Mesenteric fat pad (tissue), 1 donor: ENCODE measurements at regions not wholly inside any gene's neighbourhood (a gene's known extent, or its start where the extent isn't known, plus 50 kb on each side); places are given as distances from the start of the nearest gene placed in this dataset.

Experiments used
- DNase-seq: peaks from one replicate; pipeline ENCODE4 v3.0.0-alpha.2; 2020; ENCODE audit warnings: low spot score
- donor health status: DM: yes; HTN: yes; CAD: no.

DNA sequence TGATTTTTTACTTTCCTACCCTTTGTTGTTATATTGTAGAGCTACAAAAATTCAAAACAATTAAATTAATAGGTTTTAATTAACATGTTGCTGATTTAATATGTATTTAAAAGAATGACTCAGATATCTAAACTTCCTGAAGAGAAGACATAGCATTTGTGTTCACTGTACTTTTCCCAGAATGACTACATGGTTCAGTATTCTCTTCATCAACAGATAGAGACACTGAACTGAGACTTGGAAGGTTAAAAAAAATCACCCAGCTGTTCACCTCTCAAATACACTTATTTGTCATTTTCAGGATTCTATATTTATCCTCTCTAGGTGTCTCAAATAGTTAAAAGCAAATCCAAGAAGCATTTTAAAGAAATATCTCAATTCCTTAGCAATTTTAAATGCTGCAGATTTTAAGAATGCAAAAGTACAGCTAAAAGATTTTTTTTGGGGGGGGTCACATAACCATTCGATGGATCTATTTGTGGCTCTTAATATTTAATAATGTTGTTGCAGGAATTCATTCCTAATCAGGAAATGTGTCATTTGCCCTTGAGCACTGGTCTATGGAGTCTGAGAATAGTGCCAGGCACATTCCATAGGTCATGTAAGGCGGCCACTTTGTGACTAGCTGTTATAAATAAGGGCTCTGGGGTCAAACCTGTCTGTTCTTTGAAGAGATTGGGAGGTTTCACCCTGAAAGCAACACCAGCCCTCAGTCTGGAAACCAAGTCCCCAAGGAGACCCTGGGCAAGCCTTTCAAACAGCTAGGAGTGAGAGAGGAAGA, 463.1 kb downstream of the NR2F1-AS1 start:
- DNase-seq = no peak

DNA sequence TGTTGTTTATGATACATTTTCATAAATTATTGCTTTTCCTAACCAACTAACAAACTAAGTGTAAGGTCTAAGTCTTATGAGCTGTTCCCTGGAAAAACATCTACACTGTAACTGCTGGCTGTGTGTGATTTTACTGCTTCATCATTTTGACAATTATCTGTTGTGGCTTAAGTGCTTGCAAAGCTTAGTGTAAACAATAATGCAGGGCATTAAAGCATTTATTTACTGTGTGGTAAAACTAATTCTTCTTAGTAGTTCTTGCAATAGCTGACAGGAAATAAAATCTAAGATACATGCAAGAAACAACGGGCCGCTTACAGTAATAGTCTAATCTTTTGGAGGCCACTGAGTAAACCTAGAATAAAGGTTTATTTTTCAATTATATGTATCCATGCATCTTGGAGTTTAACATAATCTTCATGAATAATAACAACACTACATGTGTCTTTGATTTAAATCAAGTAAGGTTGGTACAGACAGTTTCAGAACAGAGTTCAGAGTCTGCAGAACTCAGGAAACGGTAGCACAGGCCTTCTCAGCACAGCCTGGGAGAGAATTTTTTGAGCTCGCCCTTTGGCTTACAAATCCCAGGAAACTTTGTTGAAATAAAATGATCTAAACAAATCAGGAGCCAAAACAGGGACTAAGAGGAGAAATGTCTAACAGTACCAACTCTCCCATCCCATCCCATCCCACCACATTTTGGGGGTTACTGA, 473.1 kb downstream of the NR2F1-AS1 start:
- no peak for DNase-seq

DNA sequence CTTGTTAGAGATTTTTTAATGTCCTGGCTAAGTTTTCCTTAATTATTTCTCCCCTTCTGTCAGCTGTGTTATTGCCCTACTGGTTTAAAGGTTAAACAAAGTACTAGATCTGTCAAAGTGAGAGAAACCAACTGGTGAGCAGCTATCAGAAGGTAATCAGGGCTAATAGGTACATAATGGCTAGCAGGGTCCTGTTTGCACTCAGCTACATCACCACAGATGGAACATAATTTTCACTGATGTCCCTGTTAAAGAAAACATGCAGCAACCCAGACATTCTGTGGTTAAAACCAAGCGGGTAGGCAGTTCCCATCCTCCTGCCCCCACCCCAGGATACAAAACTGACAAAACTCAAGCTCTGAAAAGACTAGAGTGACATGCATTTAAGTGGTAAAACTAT, 473.9 kb downstream of the NR2F1-AS1 start:
- DNase-seq = no peak

DNA sequence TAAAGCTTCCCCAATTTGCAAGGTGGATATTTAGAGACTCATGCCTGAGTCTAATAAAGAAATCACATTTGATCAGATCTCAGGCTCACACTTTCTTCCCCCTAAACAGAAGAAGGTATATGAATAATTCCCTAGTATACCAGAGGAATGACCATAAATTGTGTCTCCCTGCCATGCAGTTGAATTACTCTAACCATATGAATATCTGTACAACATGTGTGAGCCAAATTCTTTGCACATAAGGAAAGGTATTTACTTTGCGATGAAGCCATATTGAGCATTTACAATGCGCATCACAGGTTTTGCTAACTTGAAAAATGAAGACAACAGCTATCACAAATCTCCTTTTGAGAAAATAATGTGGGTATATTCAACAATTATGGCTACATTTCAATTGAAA, 479.4 kb downstream of the NR2F1-AS1 start:
- DNase-seq = no peak

DNA sequence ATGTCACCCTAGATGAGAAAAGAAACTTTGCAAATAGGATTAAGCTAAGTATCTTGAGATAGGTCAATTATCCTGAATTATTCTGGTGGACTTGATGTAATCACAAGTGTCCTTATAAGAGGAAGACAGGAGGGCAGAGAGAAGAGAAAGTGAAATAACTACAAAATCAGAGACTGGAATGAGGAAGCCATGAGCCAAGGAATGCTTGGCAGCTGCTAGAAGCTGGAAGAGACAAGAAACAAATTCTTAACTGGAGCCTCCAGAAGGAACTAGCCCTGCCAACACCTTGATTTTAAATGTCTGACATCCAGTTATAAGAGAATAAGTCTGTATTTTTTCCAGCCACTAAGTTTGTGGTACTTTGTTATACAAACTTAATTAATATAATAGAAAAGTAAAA, 480.0 kb downstream of the NR2F1-AS1 start:
- DNase-seq = no peak

DNA sequence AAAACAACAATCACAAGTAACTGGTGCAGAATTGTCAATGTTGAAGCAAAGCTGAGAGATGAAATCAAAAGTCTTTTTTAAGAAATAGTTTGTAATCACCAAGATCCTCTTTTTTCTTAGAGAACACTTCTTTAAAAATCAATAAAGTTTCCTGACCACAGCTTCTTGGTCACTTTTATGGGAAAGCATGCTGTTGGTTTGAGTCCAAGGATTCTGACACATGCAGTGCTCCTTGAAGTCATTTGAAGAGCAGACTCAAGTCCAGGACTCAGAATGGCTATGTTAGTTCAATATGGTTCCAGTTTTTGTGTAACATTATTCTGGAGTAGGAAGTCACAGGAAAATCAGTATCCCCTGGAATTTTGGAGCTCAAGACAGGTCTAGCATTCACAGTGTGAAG, 480.6 kb downstream of the NR2F1-AS1 start:
- no peak for DNase-seq

DNA sequence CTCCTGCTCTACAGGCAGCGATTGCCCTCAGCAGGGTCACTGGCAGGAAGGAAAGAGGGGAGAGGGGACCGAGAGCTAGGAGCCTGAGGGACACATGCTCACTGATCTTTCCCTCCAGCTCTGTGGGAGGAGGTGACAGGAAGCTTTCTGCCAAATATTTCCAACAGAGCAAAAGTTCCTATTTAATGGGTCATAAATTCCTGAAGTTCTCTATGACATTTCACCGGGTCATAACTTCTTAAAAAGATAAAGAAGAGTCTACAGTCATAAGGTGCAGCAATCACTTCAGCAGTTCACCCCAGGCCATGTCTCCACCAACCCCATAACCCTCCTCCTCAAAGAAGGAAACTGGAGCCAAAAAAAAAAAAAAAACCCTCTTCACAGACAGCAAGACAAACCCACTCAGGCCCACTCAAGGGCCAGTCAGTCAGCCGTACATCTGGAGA, 481.1 kb downstream of the NR2F1-AS1 start:
- DNase-seq = no peak

DNA sequence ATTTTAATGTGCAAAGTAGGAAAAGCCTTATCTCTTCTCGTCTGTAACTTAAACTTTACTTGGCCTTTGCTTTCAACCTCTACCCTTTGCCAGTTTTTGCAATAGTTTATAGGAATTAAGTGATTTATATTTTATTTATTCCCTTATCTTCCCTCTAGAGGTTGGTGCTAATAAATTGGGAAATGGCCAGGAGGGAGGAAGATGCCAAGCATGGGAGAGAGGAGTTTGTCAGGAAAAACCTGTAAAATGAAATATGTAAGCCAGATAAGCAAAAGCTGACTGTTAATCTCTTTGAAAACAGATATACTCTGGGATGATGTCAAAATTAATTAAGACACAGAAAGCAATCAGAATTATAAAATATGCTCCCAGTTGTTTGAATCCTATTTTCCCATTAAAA, 484.5 kb downstream of the NR2F1-AS1 start:
- DNase-seq = no peak

DNA sequence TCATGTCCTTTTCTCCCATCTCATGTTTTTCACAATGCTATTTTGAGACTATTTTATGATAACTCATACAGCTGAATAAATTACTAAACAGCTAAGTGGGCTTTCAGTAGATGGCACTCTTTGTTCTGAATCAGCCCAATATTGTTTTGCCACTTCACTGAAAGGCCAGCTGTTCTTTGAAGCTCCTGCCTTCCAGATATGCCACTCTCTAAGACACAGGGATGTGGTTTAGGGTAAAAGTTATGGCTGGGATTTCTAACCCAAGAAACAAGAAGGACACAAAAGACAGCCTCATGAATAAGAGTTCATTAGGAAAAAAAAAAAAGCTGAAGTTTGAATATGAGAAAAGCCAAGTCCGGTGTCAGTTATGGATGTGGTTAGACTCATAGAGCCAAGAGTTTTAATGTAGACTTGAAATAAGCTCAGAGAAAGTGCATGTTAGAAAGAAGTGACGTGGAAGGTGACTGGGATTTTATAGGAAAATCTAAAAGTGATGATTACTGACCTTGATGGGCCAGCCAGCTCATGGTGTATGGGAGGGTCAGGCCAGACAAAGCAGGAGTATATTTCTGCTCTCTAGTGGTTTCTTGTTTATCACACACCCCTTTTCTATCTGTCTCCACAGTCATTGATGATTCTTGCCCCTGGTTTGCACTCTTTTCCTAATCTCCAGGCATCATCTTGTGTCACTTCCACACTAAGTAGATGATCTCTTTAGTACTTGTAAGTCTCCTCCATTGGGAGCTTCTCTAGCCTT, 488.5 kb downstream of the NR2F1-AS1 start:
- no peak for DNase-seq

DNA sequence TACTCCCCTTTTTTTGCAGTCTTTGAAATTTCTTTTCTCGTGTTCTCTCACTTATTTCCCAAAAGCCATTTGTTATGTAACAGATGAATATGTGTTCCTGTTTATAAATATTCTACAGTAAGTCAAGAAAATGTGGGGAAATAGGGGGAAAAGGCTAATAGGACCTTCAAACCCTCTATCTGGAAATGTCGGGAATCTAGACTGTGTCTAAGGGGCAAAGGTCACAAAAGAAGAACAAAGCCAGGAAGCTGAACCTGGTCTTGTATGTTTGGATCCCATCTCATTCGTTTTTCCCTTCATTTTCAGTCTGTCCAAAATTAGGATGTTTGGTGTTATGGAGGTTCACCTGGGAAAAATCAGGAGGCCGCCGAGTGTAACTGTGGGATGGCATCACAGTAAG, 490.3 kb downstream of the NR2F1-AS1 start:
- no peak for DNase-seq

DNA sequence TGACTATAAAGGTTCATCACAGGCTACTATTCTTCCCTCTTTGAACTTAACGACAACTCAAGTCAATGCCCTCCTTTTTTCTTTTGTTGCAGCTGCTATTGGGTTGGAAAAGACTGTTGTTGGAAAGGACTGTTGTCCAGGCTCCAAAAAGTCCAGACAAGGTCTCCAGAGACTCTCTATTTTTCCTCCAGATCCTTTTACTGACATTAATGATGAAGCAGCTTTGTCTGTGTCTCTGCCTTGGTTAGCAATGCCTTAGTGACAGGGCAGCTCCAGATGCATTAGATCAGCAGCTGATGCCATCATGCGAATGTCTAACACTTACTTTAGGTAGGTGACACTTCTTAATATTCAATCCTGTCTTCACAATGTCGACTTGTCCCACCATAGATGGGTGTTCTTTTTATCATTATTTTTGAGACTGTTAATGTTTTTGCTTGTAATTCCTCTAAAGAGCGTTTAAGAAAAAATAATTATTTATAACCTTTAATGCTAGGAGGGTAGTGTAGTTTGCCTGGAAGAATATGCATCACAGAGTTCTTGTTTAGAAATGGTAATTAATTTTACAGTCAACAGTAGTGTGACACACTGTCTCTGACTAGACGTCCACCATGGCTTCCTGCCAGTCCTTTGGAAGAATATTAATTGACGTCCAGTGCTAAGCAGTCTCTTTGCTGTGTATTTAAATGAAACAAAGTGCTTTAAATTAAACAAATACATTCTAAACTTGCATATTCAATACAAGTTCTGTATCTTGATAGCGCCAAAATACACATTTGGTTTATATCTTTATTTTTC, 492.2 kb downstream of the NR2F1-AS1 start:
- DNase-seq = no peak

DNA sequence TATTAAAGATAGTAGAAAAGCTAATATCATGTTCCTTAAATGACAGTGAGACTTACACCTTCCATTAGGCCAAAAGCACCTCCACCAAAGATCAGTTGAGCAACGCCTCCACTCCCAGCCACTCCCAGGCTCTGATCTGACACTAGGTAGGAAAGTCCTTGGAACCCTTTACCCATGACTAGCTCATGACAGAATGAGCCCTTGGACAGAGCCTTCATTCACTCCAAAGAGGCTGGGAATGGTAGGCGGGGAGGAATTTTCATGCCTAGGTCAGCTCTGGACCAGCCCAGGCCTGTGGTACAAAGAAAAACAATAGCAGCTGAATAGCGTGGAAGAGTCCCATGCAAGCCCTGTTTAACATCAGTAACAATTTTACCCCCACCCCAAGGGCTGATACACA, 493.7 kb downstream of the NR2F1-AS1 start:
- no peak for DNase-seq

DNA sequence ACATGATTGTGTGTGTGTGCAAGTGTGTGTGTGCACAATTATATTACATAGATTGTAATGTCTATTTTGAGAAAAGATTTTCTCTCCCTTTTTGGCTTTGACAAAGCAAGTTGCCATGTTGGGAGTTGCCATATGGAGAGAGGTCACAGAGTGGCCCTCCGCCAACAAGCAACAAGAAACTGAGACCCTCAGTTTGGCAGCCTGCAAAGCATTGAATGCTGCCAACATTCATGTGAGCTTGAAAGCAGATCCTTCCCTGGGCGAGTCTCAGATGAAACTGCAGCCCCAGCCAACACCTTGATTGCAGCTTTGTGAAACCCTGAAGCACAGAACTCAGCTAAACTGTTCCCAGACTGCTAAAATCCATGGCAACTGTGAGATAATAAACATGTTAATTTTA, 498.0 kb downstream of the NR2F1-AS1 start:
- DNase-seq = no peak

DNA sequence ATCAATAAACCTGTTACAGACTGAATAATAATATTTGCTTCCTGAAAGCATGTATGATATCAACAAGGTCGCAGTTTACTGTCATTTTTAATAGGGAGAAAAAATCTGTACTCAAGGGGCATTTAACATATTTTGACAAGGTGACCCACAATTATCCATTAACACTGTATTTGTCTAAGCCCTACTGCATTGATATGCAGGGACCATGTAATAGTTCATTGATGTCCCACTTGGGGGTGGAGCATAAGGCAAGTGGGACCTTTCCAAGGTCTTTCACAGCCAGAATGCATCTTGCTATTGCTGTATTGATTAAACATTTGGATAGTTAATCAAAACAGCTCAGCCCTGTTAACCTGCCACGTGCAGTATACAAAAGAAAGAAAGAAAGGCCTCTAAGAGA, 502.0 kb downstream of the NR2F1-AS1 start:
- DNase-seq = no peak

DNA sequence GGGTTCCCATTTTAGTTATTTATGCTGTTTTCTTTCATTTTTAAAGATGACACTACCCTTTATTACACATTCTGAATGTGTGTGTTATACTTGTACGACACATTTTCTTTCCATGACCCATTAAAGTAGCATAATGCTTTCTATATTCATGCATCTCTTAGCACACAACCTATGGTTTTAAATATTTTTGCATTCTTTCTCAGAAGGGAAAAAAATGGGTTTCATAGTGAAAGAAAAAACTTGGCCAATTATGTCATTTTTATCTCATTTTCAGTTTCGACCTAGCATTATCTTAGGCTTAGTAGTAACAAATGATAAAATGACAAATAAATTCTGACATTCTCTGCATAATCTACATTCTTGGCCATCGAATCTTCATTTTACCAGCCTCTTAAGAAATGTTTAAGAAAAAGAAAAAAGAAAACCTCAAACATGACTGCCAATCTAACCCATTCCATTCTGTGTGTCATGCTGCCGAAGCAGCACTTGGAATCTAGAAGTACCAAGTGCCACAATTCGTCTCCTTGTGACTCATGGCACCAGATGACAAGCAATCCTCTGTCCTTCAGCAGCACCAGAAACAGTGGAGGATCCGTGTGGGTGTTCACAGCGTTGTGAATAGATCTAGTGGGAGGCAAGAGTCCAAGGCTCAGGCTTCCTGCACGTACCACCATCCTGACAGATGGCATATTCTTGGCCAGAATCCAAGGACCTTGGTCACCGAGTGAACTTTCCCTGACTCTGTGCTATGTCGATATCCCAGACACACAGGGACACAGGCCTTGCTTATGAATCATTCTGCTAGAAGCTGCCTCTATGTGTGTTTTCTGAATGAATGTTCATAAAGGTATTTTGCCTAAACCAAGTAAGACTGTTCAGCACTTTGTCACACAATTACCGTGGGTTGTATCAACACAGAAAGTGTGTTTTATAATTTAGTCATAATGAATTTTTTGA, 502.7 kb downstream of the NR2F1-AS1 start:
- DNase-seq = no peak

DNA sequence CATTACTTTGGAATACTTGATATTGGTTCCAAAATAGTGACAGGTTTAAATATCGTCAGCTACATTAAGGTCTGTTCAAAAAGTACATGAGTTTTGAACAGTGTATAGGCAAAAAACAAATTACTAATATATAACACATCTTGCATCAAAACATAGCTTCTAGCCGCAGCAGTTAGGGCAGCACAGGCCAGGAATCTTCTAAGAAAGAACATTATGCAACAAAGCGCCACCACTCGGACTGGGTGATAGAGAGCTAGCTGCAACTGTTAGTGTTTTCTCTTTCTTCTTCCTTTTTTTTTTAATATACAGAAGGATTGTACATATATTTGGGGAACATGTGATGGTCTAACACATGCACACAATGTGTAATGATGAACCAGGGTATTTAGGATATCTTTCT, 504.5 kb downstream of the NR2F1-AS1 start:
- no peak for DNase-seq

DNA sequence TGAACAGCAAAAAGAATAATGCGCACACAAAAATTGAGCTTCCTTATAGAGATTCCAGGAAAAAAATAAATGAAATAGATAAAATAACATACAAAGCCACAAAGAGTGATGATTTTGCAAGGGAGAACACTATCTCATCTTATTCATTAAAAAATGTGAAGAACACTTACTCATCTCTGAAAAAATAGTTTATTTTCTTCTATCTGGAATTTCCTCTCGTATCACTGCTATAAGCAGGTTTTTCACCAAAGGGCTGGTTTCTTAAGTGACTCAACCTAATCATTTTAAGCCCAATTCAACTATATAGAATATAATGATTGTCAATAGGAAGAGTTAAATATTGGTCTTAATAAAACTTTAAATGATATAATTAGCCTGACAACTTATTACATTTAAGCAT, 504.9 kb downstream of the NR2F1-AS1 start:
- DNase-seq = no peak

DNA sequence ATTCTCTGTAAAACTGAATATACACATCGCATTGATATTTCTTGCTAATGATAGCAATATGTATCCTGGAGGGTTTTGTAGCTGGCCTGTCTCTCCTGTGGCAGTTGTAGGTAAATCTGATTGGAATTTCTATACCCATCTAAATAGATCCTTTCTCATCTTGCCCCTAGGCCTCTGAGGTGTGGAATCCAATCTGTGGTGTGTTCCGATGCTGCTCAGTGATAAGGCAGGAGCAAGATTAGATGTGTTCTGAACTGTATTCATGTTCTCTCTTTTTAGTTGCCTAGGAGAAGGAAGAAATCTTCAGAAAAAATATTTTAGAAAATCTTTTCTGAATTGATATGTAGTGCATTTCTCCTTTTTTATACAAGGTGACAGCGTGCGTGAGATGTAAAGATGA, 507.5 kb downstream of the NR2F1-AS1 start:
- no peak for DNase-seq

DNA sequence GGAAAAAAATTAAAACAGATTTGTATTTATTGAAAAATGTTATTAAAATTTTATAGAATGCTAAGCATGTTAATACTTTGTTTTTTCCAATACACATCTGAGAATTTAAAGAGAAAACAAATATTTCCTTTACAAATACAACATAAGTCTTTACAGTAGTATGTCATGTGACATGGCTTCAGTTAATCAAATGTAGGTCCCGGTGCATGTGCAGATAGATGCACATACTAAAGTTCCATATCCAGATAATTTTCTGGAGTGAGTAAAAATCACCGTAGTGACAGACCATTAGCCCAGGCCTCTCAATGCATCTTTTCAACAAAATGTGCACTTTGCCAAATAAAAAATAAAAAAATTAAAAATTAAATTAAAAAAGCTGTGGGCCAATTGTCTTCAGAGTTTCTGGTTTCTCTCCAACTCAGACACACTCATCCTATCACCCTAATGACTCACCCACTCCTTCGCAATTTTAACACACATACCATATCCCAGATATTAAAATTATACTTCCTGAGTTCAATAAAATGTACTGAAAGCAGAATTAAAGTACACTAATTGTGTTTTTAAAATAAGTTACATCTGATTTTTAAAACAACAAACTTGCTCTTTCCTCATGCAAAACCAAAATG, 508.1 kb downstream of the NR2F1-AS1 start:
- DNase-seq = no peak

DNA sequence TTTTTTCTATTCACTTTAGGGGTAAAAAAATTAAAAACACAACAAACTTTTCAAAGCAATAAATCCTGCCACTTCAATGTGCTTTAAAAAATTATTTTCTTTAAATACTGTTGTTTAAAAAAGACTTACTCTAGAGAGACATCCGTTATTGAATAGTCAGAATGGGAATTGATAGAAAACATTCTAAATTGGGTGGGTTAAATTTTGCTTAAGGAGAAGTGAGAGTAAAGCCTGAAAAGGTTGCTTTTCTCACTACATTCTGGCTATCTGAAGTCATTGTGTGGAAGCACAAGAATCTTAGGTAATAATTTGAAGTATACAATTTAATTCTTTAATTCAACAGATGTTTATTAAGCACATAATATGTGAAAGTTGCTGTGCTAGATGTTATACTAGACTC, 509.3 kb downstream of the NR2F1-AS1 start:
- DNase-seq = no peak
